Suppressor macrophage treated with lipopolysaccharide for 4 hours (primary cell): ENCODE measurements at regions not wholly inside any gene's neighbourhood (a gene's known extent, or its start where the extent isn't known, plus 50 kb on each side); places are given as distances from the start of the nearest gene placed in this dataset.

Source experiments
- DNase-seq: peaks from one replicate; pipeline ENCODE4 v3.0.0-alpha.2; 2020

- DNase-seq: no peak
Measured at GRCh38 chr13:83325125-83325853, 557.0 kb downstream of the SLITRK1 start.

GRCh38 chr13:83311886-83312577 is 570.2 kb downstream of the SLITRK1 start:
- DNase-seq: no peak

- DNase-seq: no peak
Measured at GRCh38 chr13:83298617-83299016, 583.7 kb downstream of the SLITRK1 start.

GRCh38 chr13:83297586-83298290 is 584.5 kb downstream of the SLITRK1 start:
- no peak for DNase-seq

- no peak for DNase-seq
Measured at GRCh38 chr13:83295686-83296085, 586.6 kb downstream of the SLITRK1 start.

- no peak for DNase-seq
Measured at GRCh38 chr13:83286737-83287136, 595.5 kb downstream of the SLITRK1 start.

- no peak for DNase-seq
Measured at GRCh38 chr13:83281654-83282053, 600.6 kb downstream of the SLITRK1 start.

- no peak for DNase-seq
Measured at GRCh38 chr13:83274679-83275078, 607.6 kb downstream of the SLITRK1 start.

GRCh38 chr13:83272652-83273240 is 609.5 kb downstream of the SLITRK1 start:
- DNase-seq: no peak

GRCh38 chr13:83272076-83272475 is 610.2 kb downstream of the SLITRK1 start:
- no peak for DNase-seq

GRCh38 chr13:83265279-83265678 is 617.0 kb downstream of the SLITRK1 start:
- no peak for DNase-seq

- no peak for DNase-seq
Measured at GRCh38 chr13:83248751-83249150, 633.5 kb downstream of the SLITRK1 start.

- no peak for DNase-seq
Measured at GRCh38 chr13:83232626-83233025, 649.6 kb downstream of the SLITRK1 start.

- no peak for DNase-seq
Measured at GRCh38 chr13:83229574-83230305, 652.5 kb downstream of the SLITRK1 start.

GRCh38 chr13:83223546-83223945 is 658.7 kb downstream of the SLITRK1 start:
- DNase-seq: no peak

GRCh38 chr13:83221813-83222241 is 660.4 kb downstream of the SLITRK1 start:
- no peak for DNase-seq

GRCh38 chr13:83221256-83221655 is 661.0 kb downstream of the SLITRK1 start:
- DNase-seq: no peak

- no peak for DNase-seq
Measured at GRCh38 chr13:83220241-83220640, 662.0 kb downstream of the SLITRK1 start.

- no peak for DNase-seq
Measured at GRCh38 chr13:83219832-83220231, 662.4 kb downstream of the SLITRK1 start.

GRCh38 chr13:83216479-83217245 is 665.6 kb downstream of the SLITRK1 start:
- no peak for DNase-seq

GRCh38 chr13:83215627-83216026 is 666.6 kb downstream of the SLITRK1 start:
- DNase-seq: no peak

GRCh38 chr13:83214452-83214851 is 667.8 kb downstream of the SLITRK1 start:
- DNase-seq: no peak
